HCT116 (cell line): ENCODE measurements at regions not wholly inside any gene's neighbourhood (a gene's known extent, or its start where the extent isn't known, plus 50 kb on each side); places are given as distances from the start of the nearest gene placed in this dataset.

Source experiments
- ATAC-seq: fragments of 200-7000 bp; cut with Tn5 transposase; 2 replicates; pipeline ENCODE4 v1.9.1; 2020; ENCODE audit warnings: mild to moderate bottlenecking, moderate library complexity
- BruUV-seq: library from RNA; stranded (reverse); fragments of 400-500 nt; replicated peaks from 2 replicates; lab custom pipeline; 2021; lab: Mats Ljungman, UMichigan
- CTCF ChIA-PET: fragments of 300-600 bp; sonication (Branson Sonifier 250); formaldehyde crosslinking; loops from one replicate; lab custom pipeline; 2021; ENCODE audit warnings: antibody characterized with exemption; lab: Charles Lee
- POLR2A ChIA-PET: fragments of 300-600, 350-600 bp; sonication (Branson Sonifier 250); formaldehyde crosslinking; loops from one replicate; lab custom pipeline; 2021; ENCODE audit warnings: antibody characterized with exemption; lab: Charles Lee
- RAD21 ChIA-PET, 2 experiments: fragments of 300-600 bp; sonication (Branson Sonifier 250); formaldehyde crosslinking; loops; one replicate each; lab custom pipeline; 2023; ENCODE audit warnings: low total read pairs in 2 of 2; ENCODE audit not compliant: uncharacterized antibody in 2 of 2, unreplicated experiment in 2 of 2, low non-redundant PET in 1 of 2; lab: Charles Lee
- DNase-seq: peaks from one replicate; pipeline ENCODE4 v3.0.0-alpha.2; 2010; ENCODE audit warnings: low read depth, low spot score
- H2AFZ ChIP-seq: fragments of 200-600 bp; shearing (Covaris generic), sonication (generic); 2 replicates; pipeline ENCODE4 v1.6.1; 2017; ENCODE audit warnings: low read depth, mixed run types, mixed read lengths, antibody characterized with exemption, low read length; ENCODE audit not compliant: poor library complexity, severe bottlenecking
- H3K27ac ChIP-seq: 2 replicates; pipeline ENCODE4 v1.5.1; 2012; ENCODE audit warnings: low read depth, low read length
- H3K27me3 ChIP-seq: fragments of 200-600 bp; sonication (generic); 2 replicates; pipeline ENCODE4 v1.6.1; 2016; ENCODE audit warnings: mixed run types, low read length, mixed read lengths; ENCODE audit not compliant: insufficient read depth
- H3K36me3 ChIP-seq, 2 experiments: fragments of 200-500 bp in 1 of 2; fragments of 200-600 bp in 1 of 2; sonication (Bioruptor generic) in 1 of 2; sonication (generic) in 1 of 2; 2 replicates each; pipeline versions ENCODE4 v1.5.1 to v1.6.1; 2014 to 2016; ENCODE audit warnings: low read length in 2 of 2, inconsistent platforms in 1 of 2, mixed read lengths in 1 of 2, mixed run types in 1 of 2; ENCODE audit not compliant: insufficient read depth in 2 of 2, control insufficient read depth in 1 of 2
- H3K4me1 ChIP-seq, 2 experiments: fragments of 200-600 bp in 1 of 2; sonication (generic) in 1 of 2; 2 replicates each; pipeline versions ENCODE4 v1.5.1 to v1.6.1; 2012 to 2017; ENCODE audit warnings: low read length in 2 of 2, inconsistent platforms in 1 of 2, mild to moderate bottlenecking in 1 of 2, mixed read lengths in 1 of 2, mixed run types in 1 of 2, moderate library complexity in 1 of 2; ENCODE audit not compliant: insufficient read depth in 2 of 2, control insufficient read depth in 1 of 2
- H3K4me2 ChIP-seq: fragments of 200-600 bp; sonication (generic); 2 replicates; pipeline ENCODE4 v1.6.1; 2017; ENCODE audit warnings: mixed run types, low read length, mixed read lengths
- H3K4me3 ChIP-seq, 2 experiments: fragments of 200-600 bp in 1 of 2; sonication (generic) in 1 of 2; replicated peaks in 1 of 2; 2 replicates each; pipeline ENCODE4 v1.5.1; 2011 to 2016; ENCODE audit warnings: low read length in 2 of 2, control low read depth in 1 of 2, low read depth in 1 of 2, mild to moderate bottlenecking in 1 of 2, mixed read lengths in 1 of 2, mixed run types in 1 of 2
- H3K79me2 ChIP-seq: fragments of 200-600 bp; sonication (generic); 2 replicates; pipeline ENCODE4 v1.6.1; 2017; ENCODE audit warnings: mild to moderate bottlenecking, mixed run types, low read length, moderate library complexity, mixed read lengths; ENCODE audit not compliant: insufficient read depth
- H3K9ac ChIP-seq: fragments of 200-600 bp; sonication (generic); 2 replicates; pipeline ENCODE4 v1.6.1; 2016; ENCODE audit warnings: low read length, mixed read lengths
- H3K9me2 ChIP-seq: fragments of 200-600 bp; sonication (generic), shearing (Covaris generic); 2 replicates; pipeline ENCODE4 v1.6.1; 2017; ENCODE audit warnings: mixed run types, mild to moderate bottlenecking, moderate library complexity; ENCODE audit not compliant: insufficient read depth
- H3K9me3 ChIP-seq, 2 experiments: fragments of 200-500 bp in 1 of 2; fragments of 200-600 bp in 1 of 2; sonication (Bioruptor generic) in 1 of 2; sonication (generic) in 1 of 2; 2 replicates each; pipeline ENCODE4 v1.6.1; 2014 to 2017; ENCODE audit warnings: low read length in 2 of 2, mixed read lengths in 2 of 2, inconsistent platforms in 1 of 2, low read depth in 1 of 2, mild to moderate bottlenecking in 1 of 2, mixed run types in 1 of 2, moderate library complexity in 1 of 2; ENCODE audit not compliant: control insufficient read depth in 1 of 2, insufficient read depth in 1 of 2
- H4K20me1 ChIP-seq: fragments of 200-600 bp; sonication (generic), shearing (Covaris generic); 2 replicates; pipeline ENCODE4 v1.6.1; 2017; ENCODE audit warnings: mixed run types, mild to moderate bottlenecking, moderate library complexity; ENCODE audit not compliant: insufficient read depth
- ATF3 ChIP-seq: IDR thresholded peaks from 2 replicates; pipeline ENCODE4 v1.6.1; 2012
- EZH2 ChIP-seq: fragments of 200-600 bp; sonication (generic); IDR thresholded peaks from 2 replicates; pipeline ENCODE4 v1.6.1; 2017; ENCODE audit warnings: antibody characterized with exemption, mixed run types
- JUND ChIP-seq: IDR thresholded peaks from 2 replicates; pipeline ENCODE4 v1.6.1; 2012
- MAX ChIP-seq: IDR thresholded peaks from 2 replicates; pipeline ENCODE4 v1.6.1; 2012
- RAD21 ChIP-seq: IDR thresholded peaks from 2 replicates; pipeline ENCODE4 v1.6.1; 2012; ENCODE audit warnings: low read depth, mild to moderate bottlenecking
- YY1 ChIP-seq: IDR thresholded peaks from 2 replicates; pipeline ENCODE4 v1.6.1; 2011; ENCODE audit warnings: low read length, low read depth, moderate library complexity, mild to moderate bottlenecking; ENCODE audit not compliant: insufficient replicate concordance; ENCODE audit errors: extremely low read depth
- ZFX ChIP-seq: fragments of 450-650 bp; IDR thresholded peaks from 2 replicates; pipeline ENCODE4 v1.6.1; 2017
- intact Hi-C: fragments of 100-400 bp; cut with micrococcal nuclease; formaldehyde crosslinking; loops from 2 replicates; pipeline ENCODE4 v1.10.0; 2022
- TF ChIP-seq, protein P1 (sequence below), 3 experiments: fragments of 200-600 bp in 1 of 3; sonication (generic) in 1 of 3; IDR thresholded peaks in 2 of 3; conservative IDR thresholded peaks in 1 of 3; 2 replicates each; pipeline ENCODE4 v1.5.1; 2012 to 2017; ENCODE audit warnings: low read depth in 2 of 3, low read length in 2 of 3, antibody characterized with exemption in 1 of 3, borderline replicate concordance in 1 of 3, control low read depth in 1 of 3, mild to moderate bottlenecking in 1 of 3, mixed read lengths in 1 of 3, mixed run types in 1 of 3, moderate library complexity in 1 of 3; ENCODE audit not compliant: insufficient read depth in 1 of 3

DNA sequence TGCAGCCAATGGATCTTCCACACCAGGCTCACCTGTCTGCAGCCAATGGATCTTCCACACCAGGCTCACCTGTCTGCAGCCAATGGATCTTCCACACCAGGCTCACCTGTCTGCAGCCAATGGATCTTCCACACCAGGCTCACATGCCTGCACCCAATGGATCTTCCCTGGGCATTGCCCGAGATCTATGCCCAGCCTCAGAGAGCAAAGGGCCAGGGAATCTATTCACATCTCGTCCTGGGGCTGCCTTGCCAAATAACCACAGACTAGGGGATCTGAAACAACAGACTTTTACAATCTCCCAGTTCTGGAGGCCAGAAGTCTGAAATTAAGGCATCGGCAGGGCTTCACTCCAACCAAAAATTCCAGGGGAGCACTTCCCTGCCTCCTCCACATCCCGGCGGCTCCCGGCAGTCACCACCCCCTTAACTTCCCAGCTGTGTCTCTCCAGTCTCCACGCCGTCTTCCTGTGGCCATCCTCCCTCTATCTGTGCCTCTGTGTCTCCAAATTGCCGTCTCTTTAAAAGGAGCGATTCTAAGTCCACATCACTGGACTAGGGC is 92.4 kb upstream of the PPP2R2D start:
- Histone ChIP-seq H3K9me3 (no peaks in the 10 kb centered on the region), H3K4me2 (no peak overlapping the region), H3K9ac (no peak overlapping the region), H3K9me2 (no peaks in the 10 kb centered on the region), H3K36me3 (no peaks in the 10 kb centered on the region), H3K27ac (no peak overlapping the region), H4K20me1 (no peaks in the 10 kb centered on the region), H3K27me3 (0 out of 2 replicates have a peak, but pooled peaks cover 6% of the 10 kb centered on the region), H2AFZ (no peak overlapping the region), H3K4me1 (no peaks in the 10 kb centered on the region), H3K79me2 (no peaks in the 10 kb centered on the region), H3K4me3 (no peak overlapping the region)
- POLR2A ChIA-PET: no interaction called here
- RAD21 ChIA-PET: no interaction called here
- CTCF ChIA-PET: no interaction called here
- ATAC-seq (no peak), DNase-seq (no peak)
- no TSS peak for BruUV-seq
- intact Hi-C loops: no loop called here
- TF ChIP-seq YY1 (no peak), RAD21 (no peak), ZFX (no peak), JUND (no peak), ATF3 (no peak), EZH2 (no peak), MAX (no peak)
- TF ChIP-seq, protein P1, sequence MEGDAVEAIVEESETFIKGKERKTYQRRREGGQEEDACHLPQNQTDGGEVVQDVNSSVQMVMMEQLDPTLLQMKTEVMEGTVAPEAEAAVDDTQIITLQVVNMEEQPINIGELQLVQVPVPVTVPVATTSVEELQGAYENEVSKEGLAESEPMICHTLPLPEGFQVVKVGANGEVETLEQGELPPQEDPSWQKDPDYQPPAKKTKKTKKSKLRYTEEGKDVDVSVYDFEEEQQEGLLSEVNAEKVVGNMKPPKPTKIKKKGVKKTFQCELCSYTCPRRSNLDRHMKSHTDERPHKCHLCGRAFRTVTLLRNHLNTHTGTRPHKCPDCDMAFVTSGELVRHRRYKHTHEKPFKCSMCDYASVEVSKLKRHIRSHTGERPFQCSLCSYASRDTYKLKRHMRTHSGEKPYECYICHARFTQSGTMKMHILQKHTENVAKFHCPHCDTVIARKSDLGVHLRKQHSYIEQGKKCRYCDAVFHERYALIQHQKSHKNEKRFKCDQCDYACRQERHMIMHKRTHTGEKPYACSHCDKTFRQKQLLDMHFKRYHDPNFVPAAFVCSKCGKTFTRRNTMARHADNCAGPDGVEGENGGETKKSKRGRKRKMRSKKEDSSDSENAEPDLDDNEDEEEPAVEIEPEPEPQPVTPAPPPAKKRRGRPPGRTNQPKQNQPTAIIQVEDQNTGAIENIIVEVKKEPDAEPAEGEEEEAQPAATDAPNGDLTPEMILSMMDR (IDR thresholded peaks at IDR 0.05 in 2 of 3, conservative IDR thresholded peaks at IDR 0.05 in 1 of 3; ENCODE audit: borderline replicate concordance in 1 of 3, insufficient read depth in 1 of 3, low read depth in 2 of 3, low read length in 2 of 3): no peak
